H1 (cell line): ENCODE measurements at regions not wholly inside any gene's neighbourhood (a gene's known extent, or its start where the extent isn't known, plus 50 kb on each side); places are given as distances from the start of the nearest gene placed in this dataset.

Source experiments
- CTCF ChIA-PET: fragments of 300-600 bp; sonication (Branson Sonifier 250); formaldehyde crosslinking; loops from one replicate; lab custom pipeline; 2021; ENCODE audit not compliant: partially characterized antibody; lab: Charles Lee
- POLR2A ChIA-PET: fragments of 300-600 bp; sonication (Branson Sonifier 250); formaldehyde crosslinking; loops from one replicate; lab custom pipeline; 2021; ENCODE audit warnings: inconsistent platforms; ENCODE audit not compliant: partially characterized antibody; lab: Charles Lee
- DNase-seq, 2 experiments: peaks; one replicate each; pipeline versions ENCODE4 v3.0.0 to v3.0.0-alpha.2; 2010 to 2022; ENCODE audit warnings: low spot score in 2 of 2, low read depth in 1 of 2, mixed read lengths in 1 of 2
- FAIRE-seq: peaks from 2 replicates; lab custom pipeline; 2011; peaks lifted over from hg19 to GRCh38; lab: Jason Lieb, UNC
- H2AFZ ChIP-seq: 2 replicates; pipeline ENCODE4 v1.8.1; 2012; ENCODE audit warnings: low read length, inconsistent platforms
- H2AK5ac ChIP-seq: 2 replicates; pipeline ENCODE4 v1.6.1; 2013; ENCODE audit warnings: low read depth, low read length
- H2BK120ac ChIP-seq: replicated peaks from 2 replicates; pipeline ENCODE3; 2013; ENCODE audit warnings: low read depth, low read length, inconsistent platforms
- H2BK12ac ChIP-seq: 2 replicates; pipeline ENCODE4 v1.6.1; 2013; ENCODE audit warnings: low read depth, low read length
- H2BK15ac ChIP-seq: 2 replicates; pipeline ENCODE4 v1.6.1; 2013; ENCODE audit warnings: low read length
- H2BK20ac ChIP-seq: 2 replicates; pipeline ENCODE4 v1.6.1; 2013; ENCODE audit warnings: low read length
- H2BK5ac ChIP-seq: 2 replicates; pipeline ENCODE4 v1.6.1; 2013; ENCODE audit warnings: low read depth, low read length
- H3K14ac ChIP-seq: 2 replicates; pipeline ENCODE4 v1.6.1; 2013; ENCODE audit warnings: inconsistent platforms; ENCODE audit not compliant: insufficient read length
- H3K18ac ChIP-seq: 2 replicates; pipeline ENCODE4 v1.6.1; 2013; ENCODE audit warnings: low read length; ENCODE audit errors: extremely low read depth
- H3K23ac ChIP-seq: 2 replicates; pipeline ENCODE4 v1.6.1; 2013; ENCODE audit warnings: inconsistent platforms; ENCODE audit not compliant: insufficient read length
- H3K23me2 ChIP-seq: 2 replicates; pipeline ENCODE4 v1.6.1; 2013; ENCODE audit warnings: low read depth, low read length
- H3K27ac ChIP-seq: 2 replicates; pipeline ENCODE4 v1.6.1; 2011; ENCODE audit warnings: low read depth, low read length, inconsistent platforms
- H3K27me3 ChIP-seq, 4 experiments: replicated peaks in 1 of 4; 1 replicate in 1 of 4; 2 replicates in 3 of 4; pipeline versions ENCODE4 v1.6.1 to v1.8.1; 2011 to 2013; ENCODE audit warnings: low read length in 3 of 4, mild to moderate bottlenecking in 3 of 4, inconsistent platforms in 2 of 4, mixed read lengths in 2 of 4, moderate library complexity in 1 of 4; ENCODE audit not compliant: control insufficient read depth in 3 of 4, insufficient read depth in 3 of 4; ENCODE audit errors: extremely low read depth in 1 of 4
- H3K36me3 ChIP-seq, 4 experiments: 2 replicates each; pipeline versions ENCODE4 v1.6.1 to v1.8.1; 2011 to 2013; ENCODE audit warnings: mild to moderate bottlenecking in 4 of 4, low read length in 3 of 4, moderate library complexity in 2 of 4, control low read depth in 1 of 4, inconsistent platforms in 1 of 4; ENCODE audit not compliant: insufficient read depth in 4 of 4, control insufficient read depth in 2 of 4
- H3K4ac ChIP-seq: replicated peaks from 2 replicates; pipeline ENCODE3; 2013; ENCODE audit warnings: low read length, low read depth, mixed read lengths, inconsistent platforms; ENCODE audit not compliant: insufficient read length
- H3K4me1 ChIP-seq, 4 experiments: replicated peaks in 1 of 4; 1 replicate in 1 of 4; 2 replicates in 3 of 4; pipeline versions ENCODE4 v1.6.1 to v1.8.1; 2011 to 2013; ENCODE audit warnings: low read length in 3 of 4, inconsistent platforms in 2 of 4, mixed read lengths in 1 of 4; ENCODE audit not compliant: insufficient read depth in 4 of 4, control insufficient read depth in 3 of 4
- H3K4me2 ChIP-seq, 2 experiments: 2 replicates each; pipeline versions ENCODE4 v1.6.1 to v1.8.1; 2011 to 2013; ENCODE audit warnings: low read depth in 2 of 2, low read length in 2 of 2, control low read depth in 1 of 2, inconsistent platforms in 1 of 2, mild to moderate bottlenecking in 1 of 2; ENCODE audit not compliant: insufficient read depth in 1 of 2
- H3K4me3 ChIP-seq, 4 experiments: fragments of 200-600, 300-600 bp in 1 of 4; sonication (generic), shearing (Covaris generic), sonication (Bioruptor Twin) in 1 of 4; 2 replicates each; pipeline versions ENCODE4 v1.5.1 to v1.8.1; 2011 to 2016; ENCODE audit warnings: low read length in 4 of 4, low read depth in 3 of 4, control low read depth in 2 of 4, inconsistent platforms in 2 of 4, mild to moderate bottlenecking in 2 of 4, mixed read lengths in 1 of 4, moderate library complexity in 1 of 4; ENCODE audit not compliant: insufficient read depth in 2 of 4; ENCODE audit errors: extremely low read depth in 1 of 4
- H3K56ac ChIP-seq: replicated peaks from 2 replicates; pipeline ENCODE3; 2013; ENCODE audit warnings: low read depth, mild to moderate bottlenecking, mixed read lengths, low read length, inconsistent platforms; ENCODE audit not compliant: insufficient read length
- H3K79me1 ChIP-seq: 2 replicates; pipeline ENCODE4 v1.6.1; 2013; ENCODE audit warnings: low read depth, low read length, control low read depth
- H3K79me2 ChIP-seq, 2 experiments: 2 replicates each; pipeline versions ENCODE4 v1.6.1 to v1.8.1; 2012 to 2013; ENCODE audit warnings: low read length in 2 of 2, mild to moderate bottlenecking in 2 of 2, inconsistent platforms in 1 of 2; ENCODE audit not compliant: insufficient read depth in 2 of 2, control insufficient read depth in 1 of 2
- H3K9ac ChIP-seq, 4 experiments: replicated peaks in 1 of 4; 1 replicate in 1 of 4; 2 replicates in 3 of 4; pipeline versions ENCODE4 v1.6.1 to v1.8.1; 2011 to 2013; ENCODE audit warnings: low read depth in 3 of 4, low read length in 3 of 4, control low read depth in 2 of 4, mild to moderate bottlenecking in 2 of 4, moderate library complexity in 2 of 4, inconsistent platforms in 1 of 4; ENCODE audit errors: extremely low read depth in 1 of 4
- H3K9me3 ChIP-seq, 2 experiments: 2 replicates each; pipeline versions ENCODE4 v1.6.1 to v1.8.1; 2012 to 2013; ENCODE audit warnings: mild to moderate bottlenecking in 2 of 2, moderate library complexity in 2 of 2, control low read depth in 1 of 2, inconsistent platforms in 1 of 2, low read depth in 1 of 2, low read length in 1 of 2, mixed read lengths in 1 of 2; ENCODE audit not compliant: insufficient read depth in 2 of 2
- H4K20me1 ChIP-seq, 2 experiments: replicated peaks in 1 of 2; 2 replicates each; pipeline versions ENCODE3 to v1.8.1; 2011 to 2013; ENCODE audit warnings: inconsistent platforms in 2 of 2, low read length in 2 of 2, mild to moderate bottlenecking in 1 of 2; ENCODE audit not compliant: insufficient read depth in 2 of 2, control insufficient read depth in 1 of 2
- H4K5ac ChIP-seq: 2 replicates; pipeline ENCODE4 v1.6.1; 2013; ENCODE audit warnings: low read length, low read depth, mixed read lengths, inconsistent platforms; ENCODE audit not compliant: insufficient read length
- H4K8ac ChIP-seq: 2 replicates; pipeline ENCODE4 v1.8.0; 2013; ENCODE audit warnings: mild to moderate bottlenecking, moderate library complexity, low read length, inconsistent platforms; ENCODE audit not compliant: insufficient read depth; ENCODE audit errors: extremely low read depth
- H4K91ac ChIP-seq: replicated peaks from 2 replicates; pipeline ENCODE3; 2013; ENCODE audit warnings: low read length, mixed read lengths, inconsistent platforms; ENCODE audit not compliant: insufficient read length
- CHD2 ChIP-seq: IDR thresholded peaks from 2 replicates; pipeline ENCODE4 v1.6.1; 2012; ENCODE audit warnings: low read length, improper control_type of control experiment
- SIX5 ChIP-seq: IDR thresholded peaks from 2 replicates; pipeline ENCODE4 v1.6.1; 2011; ENCODE audit warnings: mild to moderate bottlenecking, low read depth, low read length
- USF2 ChIP-seq: IDR thresholded peaks from 2 replicates; pipeline ENCODE4 v1.6.1; 2011; ENCODE audit warnings: low read length, improper control_type of control experiment

- H2BK12ac ChIP-seq: no peak overlapping the region
These were observed 215.2 kb upstream of the OTX2 start for GRCh38 chr14:57025456-57025855.

More at GRCh38 chr14:57025456-57025855, 215.2 kb upstream of the OTX2 start:
- POLR2A ChIA-PET: no interaction called here
- no peak overlapping the region for H2AFZ ChIP-seq
- H3K36me3 ChIP-seq: no peaks in the 10 kb centered on the region
- H2BK20ac ChIP-seq: no peak overlapping the region
- TF ChIP-seq CHD2: no peak
- no peak for TF ChIP-seq USF2
- TF ChIP-seq SIX5: no peak
- no peak overlapping the region for H4K91ac ChIP-seq
- no peak overlapping the region for H3K56ac ChIP-seq
- H3K27ac ChIP-seq: no peak overlapping the region
- H3K27me3 ChIP-seq: no peaks in the 10 kb centered on the region
- no peak overlapping the region for H3K18ac ChIP-seq
- FAIRE-seq: no peak
- no peak overlapping the region for H4K8ac ChIP-seq
- H4K20me1 ChIP-seq: no peaks in the 10 kb centered on the region
- H2AK5ac ChIP-seq: no peak overlapping the region
- H4K5ac ChIP-seq: no peak overlapping the region
- CTCF ChIA-PET: interaction anchor here (2.7 kb wide), 1 partner anchor 15 kb away, joined by 6 read pairs; no protein-coding TSS in a partner anchor
- DNase-seq: no peak
- no peak overlapping the region for H2BK15ac ChIP-seq
- no peaks in the 10 kb centered on the region for H3K79me1 ChIP-seq
- no peak overlapping the region for H3K4me3 ChIP-seq
- peaks cover 0 to 8% (median 3%) of the 10 kb centered on the region in 4 experiments; a peak in 4 of 7 replicates for H3K4me1 ChIP-seq
- H3K4me2 ChIP-seq: no peak overlapping the region
- H3K14ac ChIP-seq: no peak overlapping the region
- H3K9ac ChIP-seq: no peak overlapping the region
- no peak overlapping the region for H2BK5ac ChIP-seq
- H3K4ac ChIP-seq: no peak overlapping the region
- no peaks in the 10 kb centered on the region for H3K79me2 ChIP-seq
- H3K9me3 ChIP-seq: peaks cover 0 to 2% of the 10 kb centered on the region in 2 experiments; a peak in 1 of 4 replicates
- no peak overlapping the region for H2BK120ac ChIP-seq
- H3K23ac ChIP-seq: no peak overlapping the region
- H3K23me2 ChIP-seq: no peaks in the 10 kb centered on the region
